ENCODE measurements at regions not wholly inside any gene's neighbourhood (a gene's known extent, or its start where the extent isn't known, plus 50 kb on each side); places are given as distances from the start of the nearest gene placed in this dataset.

GRCh38 chr4:14165222-14165920, 537.8 kb upstream of the BOD1L1 start:
- TF ChIP-seq EZH2 (optimal IDR thresholded peaks at IDR 0.05; ENCODE audit: low read depth, low read length) (no peak), EZH2phosphoT487 (IDR thresholded peaks at IDR 0.05; ENCODE audit: low read length) (no peak), CTCF (IDR thresholded peaks at IDR 0.05; ENCODE audit: low read length) (no peak)

All from MM.1S (cell line).